ENCODE measurements at regions not wholly inside any gene's neighbourhood (a gene's known extent, or its start where the extent isn't known, plus 50 kb on each side); places are given as distances from the start of the nearest gene placed in this dataset.
A peak's percentile ranks its signal among the peaks of the same experiment; 100 is the strongest.

DNA sequence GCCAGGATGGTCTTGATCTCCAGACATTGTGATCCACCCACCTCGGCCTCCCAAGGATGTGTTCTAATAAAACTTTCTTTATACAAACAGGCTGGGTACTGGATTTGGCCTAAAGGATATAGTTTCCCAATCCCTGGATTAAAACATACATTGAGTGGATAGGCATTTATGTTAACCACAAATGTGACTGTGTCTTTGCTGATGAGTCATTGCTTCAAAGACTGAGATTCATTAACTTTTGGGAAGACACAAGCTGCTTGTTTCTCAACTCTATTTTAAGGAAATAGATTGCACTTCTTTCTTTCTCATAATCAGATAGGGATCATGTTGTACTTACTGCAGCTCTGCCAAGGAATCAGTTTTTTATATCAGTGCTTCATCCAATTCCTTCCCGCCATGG lies 131.3 kb upstream of the AGA start:
- Histone ChIP-seq H3K79me2 (ENCODE audit: control insufficient read depth, insufficient read depth, low read length) (no peaks in the 10 kb centered on the region), H3K36me3 (ENCODE audit: control insufficient read depth, insufficient read depth, low read length) (no peaks in the 10 kb centered on the region), H3K4ac (ENCODE audit: low read depth, low read length) (no peak overlapping the region), H3K18ac (ENCODE audit: low read length) (no peak overlapping the region), H2AK5ac (ENCODE audit: low read length) (no peak overlapping the region), H4K8ac (ENCODE audit: low read depth, low read length) (no peak overlapping the region), H3K4me1 (ENCODE audit: control insufficient read depth, low read depth, low read length) (no peaks in the 10 kb centered on the region), H3K23ac (ENCODE audit: low read length) (no peak overlapping the region), H2BK15ac (replicated peaks; ENCODE audit: low read depth) (no peak overlapping the region), H4K5ac (ENCODE audit: low read length) (no peak overlapping the region), H3K4me3 (ENCODE audit: low read length) (no peak overlapping the region), H3K9ac (ENCODE audit: low read length) (no peak overlapping the region), H3K4me2 (ENCODE audit: low read length) (no peak overlapping the region), H3K27me3 (ENCODE audit: insufficient read depth, low read length, poor library complexity) (no peaks in the 10 kb centered on the region), H2BK5ac (ENCODE audit: low read length) (no peak overlapping the region), H2BK120ac (ENCODE audit: low read depth, low read length) (no peak overlapping the region), H3K56ac (ENCODE audit: low read length) (no peak overlapping the region), H3K79me1 (ENCODE audit: low read length) (no peaks in the 10 kb centered on the region), H3K27ac (ENCODE audit: low read depth, low read length) (no peak overlapping the region)
- WGBS (ENCODE audit: extremely low coverage, insufficient coverage, low lambda C conversion rate) = no CpG with 5 or more reads among the region's 2 CpGs
- peak; percentile 12 for DNase-seq

DNA sequence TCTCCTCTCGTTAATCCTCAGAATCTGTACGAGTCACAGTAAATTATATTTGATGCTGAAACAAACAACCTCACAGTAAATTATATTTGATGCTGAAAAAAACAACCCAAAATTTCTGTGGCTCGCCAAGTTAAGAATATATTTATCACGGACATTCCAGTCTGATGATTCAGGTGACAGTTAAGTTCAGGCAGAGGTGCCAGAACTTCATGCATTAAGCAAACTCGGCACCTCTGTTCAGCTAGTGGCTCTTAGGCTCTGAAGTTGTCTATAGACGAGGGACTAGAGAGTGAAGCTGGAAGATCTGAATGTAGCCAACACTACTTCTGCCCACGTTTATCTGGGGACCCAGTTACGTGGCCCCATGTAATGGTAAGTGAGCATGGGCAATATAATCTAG lies 132.2 kb upstream of the AGA start:
- H4K5ac ChIP-seq (ENCODE audit: low read length) = no peak overlapping the region
- no peaks in the 10 kb centered on the region for H3K36me3 ChIP-seq (ENCODE audit: control insufficient read depth, insufficient read depth, low read length)
- H2BK5ac ChIP-seq (ENCODE audit: low read length) = no peak overlapping the region
- H3K27me3 ChIP-seq (ENCODE audit: insufficient read depth, low read length, poor library complexity) = no peaks in the 10 kb centered on the region
- no peak overlapping the region for H3K9ac ChIP-seq (ENCODE audit: low read length)
- H3K4me2 ChIP-seq (ENCODE audit: low read length) = no peak overlapping the region
- H3K4me1 ChIP-seq (ENCODE audit: control insufficient read depth, low read depth, low read length) = no peaks in the 10 kb centered on the region
- H3K18ac ChIP-seq (ENCODE audit: low read length) = no peak overlapping the region
- H3K27ac ChIP-seq (ENCODE audit: low read depth, low read length) = no peak overlapping the region
- H2AK5ac ChIP-seq (ENCODE audit: low read length) = no peak overlapping the region
- no peak overlapping the region for H2BK15ac ChIP-seq (replicated peaks; ENCODE audit: low read depth)
- no peak overlapping the region for H3K23ac ChIP-seq (ENCODE audit: low read length)
- no CpG with 5 or more reads among the region's 8 CpGs for WGBS (ENCODE audit: extremely low coverage, insufficient coverage, low lambda C conversion rate)
- H3K79me1 ChIP-seq (ENCODE audit: low read length) = no peaks in the 10 kb centered on the region
- no peak overlapping the region for H4K8ac ChIP-seq (ENCODE audit: low read depth, low read length)
- no peak overlapping the region for H3K4ac ChIP-seq (ENCODE audit: low read depth, low read length)
- H3K56ac ChIP-seq (ENCODE audit: low read length) = no peak overlapping the region
- no peaks in the 10 kb centered on the region for H3K79me2 ChIP-seq (ENCODE audit: control insufficient read depth, insufficient read depth, low read length)
- DNase-seq = peak; percentile 28
- no peak overlapping the region for H3K4me3 ChIP-seq (ENCODE audit: low read length)
- no peak overlapping the region for H2BK120ac ChIP-seq (ENCODE audit: low read depth, low read length)

DNA sequence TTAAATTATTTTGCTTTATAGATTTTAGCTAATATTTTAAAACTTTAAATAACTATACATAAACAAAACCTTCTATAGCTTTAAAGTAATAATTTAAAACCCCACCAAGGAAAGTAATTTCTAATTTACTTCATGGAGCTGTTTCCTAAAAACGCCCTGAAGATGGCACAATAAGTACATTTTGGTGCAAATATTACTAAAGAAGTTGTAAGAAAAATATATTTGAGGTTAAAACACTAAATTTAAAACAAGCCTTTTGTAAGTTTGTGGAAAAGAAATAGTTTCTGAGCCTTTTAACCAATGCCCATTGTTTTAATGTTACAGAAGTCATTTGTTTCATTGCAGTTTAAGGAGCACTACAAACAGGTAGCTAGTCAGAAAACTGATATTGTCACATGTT lies 137.4 kb upstream of the AGA start:
- Histone ChIP-seq H4K5ac (ENCODE audit: low read length) (no peak overlapping the region), H3K4me3 (ENCODE audit: low read length) (no peak overlapping the region), H2BK120ac (ENCODE audit: low read depth, low read length) (no peak overlapping the region), H3K79me1 (ENCODE audit: low read length) (no peaks in the 10 kb centered on the region), H2BK5ac (ENCODE audit: low read length) (no peak overlapping the region), H3K18ac (ENCODE audit: low read length) (no peak overlapping the region), H3K56ac (ENCODE audit: low read length) (no peak overlapping the region), H3K23ac (ENCODE audit: low read length) (no peak overlapping the region), H3K4ac (ENCODE audit: low read depth, low read length) (no peak overlapping the region), H3K27ac (ENCODE audit: low read depth, low read length) (no peak overlapping the region), H2BK15ac (replicated peaks; ENCODE audit: low read depth) (no peak overlapping the region), H3K27me3 (ENCODE audit: insufficient read depth, low read length, poor library complexity) (no peaks in the 10 kb centered on the region), H4K8ac (ENCODE audit: low read depth, low read length) (no peak overlapping the region), H3K79me2 (ENCODE audit: control insufficient read depth, insufficient read depth, low read length) (no peaks in the 10 kb centered on the region), H3K4me2 (ENCODE audit: low read length) (no peak overlapping the region), H3K4me1 (ENCODE audit: control insufficient read depth, low read depth, low read length) (no peaks in the 10 kb centered on the region), H3K9ac (ENCODE audit: low read length) (no peak overlapping the region), H3K36me3 (ENCODE audit: control insufficient read depth, insufficient read depth, low read length) (no peaks in the 10 kb centered on the region), H2AK5ac (ENCODE audit: low read length) (no peak overlapping the region)
- WGBS (ENCODE audit: extremely low coverage, insufficient coverage, low lambda C conversion rate) = no CpG with 5 or more reads among the region's 1 CpG
- no peak for DNase-seq

- H3K36me3 ChIP-seq (ENCODE audit: control insufficient read depth, insufficient read depth, low read length) = no peaks in the 10 kb centered on the region
- no peak overlapping the region for H3K9ac ChIP-seq (ENCODE audit: low read length)
- H3K27me3 ChIP-seq (ENCODE audit: insufficient read depth, low read length, poor library complexity) = no peaks in the 10 kb centered on the region
- H3K27ac ChIP-seq (ENCODE audit: low read depth, low read length) = no peak overlapping the region
- no peak overlapping the region for H3K4me2 ChIP-seq (ENCODE audit: low read length)
- no peak overlapping the region for H4K5ac ChIP-seq (ENCODE audit: low read length)
- DNase-seq = no peak
- no peak overlapping the region for H4K8ac ChIP-seq (ENCODE audit: low read depth, low read length)
- H2BK15ac ChIP-seq (replicated peaks; ENCODE audit: low read depth) = no peak overlapping the region
- no peak overlapping the region for H3K4me3 ChIP-seq (ENCODE audit: low read length)
- no peak overlapping the region for H3K56ac ChIP-seq (ENCODE audit: low read length)
- H3K79me2 ChIP-seq (ENCODE audit: control insufficient read depth, insufficient read depth, low read length) = no peaks in the 10 kb centered on the region
- no peak overlapping the region for H2BK120ac ChIP-seq (ENCODE audit: low read depth, low read length)
- no peaks in the 10 kb centered on the region for H3K4me1 ChIP-seq (ENCODE audit: control insufficient read depth, low read depth, low read length)
- H2AK5ac ChIP-seq (ENCODE audit: low read length) = no peak overlapping the region
- no peaks in the 10 kb centered on the region for H3K79me1 ChIP-seq (ENCODE audit: low read length)
- H2BK5ac ChIP-seq (ENCODE audit: low read length) = no peak overlapping the region
- no peak overlapping the region for H3K4ac ChIP-seq (ENCODE audit: low read depth, low read length)
- no peak overlapping the region for H3K18ac ChIP-seq (ENCODE audit: low read length)
- H3K23ac ChIP-seq (ENCODE audit: low read length) = no peak overlapping the region
These were observed 140.8 kb upstream of the AGA start for GRCh38 chr4:177582992-177583391.

- H2BK15ac ChIP-seq (replicated peaks; ENCODE audit: low read depth) = no peak overlapping the region
- H3K56ac ChIP-seq (ENCODE audit: low read length) = no peak overlapping the region
- no peaks in the 10 kb centered on the region for H3K36me3 ChIP-seq (ENCODE audit: control insufficient read depth, insufficient read depth, low read length)
- no peak overlapping the region for H2AK5ac ChIP-seq (ENCODE audit: low read length)
- H3K9ac ChIP-seq (ENCODE audit: low read length) = no peak overlapping the region
- H2BK5ac ChIP-seq (ENCODE audit: low read length) = no peak overlapping the region
- H3K27me3 ChIP-seq (ENCODE audit: insufficient read depth, low read length, poor library complexity) = no peaks in the 10 kb centered on the region
- H2BK120ac ChIP-seq (ENCODE audit: low read depth, low read length) = no peak overlapping the region
- WGBS (ENCODE audit: extremely low coverage, insufficient coverage, low lambda C conversion rate) = no CpG with 5 or more reads among the region's 2 CpGs
- H3K27ac ChIP-seq (ENCODE audit: low read depth, low read length) = no peak overlapping the region
- H3K4me2 ChIP-seq (ENCODE audit: low read length) = no peak overlapping the region
- no peak overlapping the region for H3K18ac ChIP-seq (ENCODE audit: low read length)
- no peak overlapping the region for H3K23ac ChIP-seq (ENCODE audit: low read length)
- H3K4ac ChIP-seq (ENCODE audit: low read depth, low read length) = no peak overlapping the region
- no peaks in the 10 kb centered on the region for H3K79me2 ChIP-seq (ENCODE audit: control insufficient read depth, insufficient read depth, low read length)
- no peak overlapping the region for H3K4me3 ChIP-seq (ENCODE audit: low read length)
- H3K4me1 ChIP-seq (ENCODE audit: control insufficient read depth, low read depth, low read length) = no peaks in the 10 kb centered on the region
- no peak overlapping the region for H4K8ac ChIP-seq (ENCODE audit: low read depth, low read length)
- no peak for DNase-seq
- H4K5ac ChIP-seq (ENCODE audit: low read length) = no peak overlapping the region
- H3K79me1 ChIP-seq (ENCODE audit: low read length) = no peaks in the 10 kb centered on the region
These were observed 145.8 kb upstream of the AGA start for GRCh38 chr4:177587989-177588388.

- H3K27me3 ChIP-seq (ENCODE audit: insufficient read depth, low read length, poor library complexity) = no peaks in the 10 kb centered on the region
- H3K56ac ChIP-seq (ENCODE audit: low read length) = no peak overlapping the region
- no peak overlapping the region for H4K5ac ChIP-seq (ENCODE audit: low read length)
- no peaks in the 10 kb centered on the region for H3K4me1 ChIP-seq (ENCODE audit: control insufficient read depth, low read depth, low read length)
- no CpG with 5 or more reads among the region's 2 CpGs for WGBS (ENCODE audit: extremely low coverage, insufficient coverage, low lambda C conversion rate)
- H3K23ac ChIP-seq (ENCODE audit: low read length) = no peak overlapping the region
- H3K9ac ChIP-seq (ENCODE audit: low read length) = no peak overlapping the region
- no peak overlapping the region for H2BK15ac ChIP-seq (replicated peaks; ENCODE audit: low read depth)
- no peaks in the 10 kb centered on the region for H3K79me1 ChIP-seq (ENCODE audit: low read length)
- H3K4ac ChIP-seq (ENCODE audit: low read depth, low read length) = no peak overlapping the region
- H3K18ac ChIP-seq (ENCODE audit: low read length) = no peak overlapping the region
- H4K8ac ChIP-seq (ENCODE audit: low read depth, low read length) = no peak overlapping the region
- H3K79me2 ChIP-seq (ENCODE audit: control insufficient read depth, insufficient read depth, low read length) = no peaks in the 10 kb centered on the region
- no peak overlapping the region for H2AK5ac ChIP-seq (ENCODE audit: low read length)
- H3K4me3 ChIP-seq (ENCODE audit: low read length) = no peak overlapping the region
- no peak overlapping the region for H2BK120ac ChIP-seq (ENCODE audit: low read depth, low read length)
- no peak overlapping the region for H3K27ac ChIP-seq (ENCODE audit: low read depth, low read length)
- H3K4me2 ChIP-seq (ENCODE audit: low read length) = no peak overlapping the region
- no peaks in the 10 kb centered on the region for H3K36me3 ChIP-seq (ENCODE audit: control insufficient read depth, insufficient read depth, low read length)
- no peak overlapping the region for H2BK5ac ChIP-seq (ENCODE audit: low read length)
- no peak for DNase-seq
These were observed 153.1 kb upstream of the AGA start for GRCh38 chr4:177595386-177595785.

Data from mesendoderm (in vitro differentiated cells).